SU-DHL-6 (cell line): ENCODE measurements at regions not wholly inside any gene's neighbourhood (a gene's known extent, or its start where the extent isn't known, plus 50 kb on each side); places are given as distances from the start of the nearest gene placed in this dataset.
"Not testable (repeated sequence)": the region's sequence is repeated elsewhere in the genome, so short reads cannot be mapped to it uniquely, and the experiment has no call there.

Source experiments
- H2AFZ ChIP-seq: fragments of 200-600 bp; sonication (generic); 2 replicates; pipeline ENCODE4 v1.6.1; 2014; ENCODE audit warnings: low read depth, mild to moderate bottlenecking, moderate library complexity, mixed read lengths, antibody characterized with exemption, low read length; ENCODE audit not compliant: severe bottlenecking
- H3F3A ChIP-seq: fragments of 200-600 bp; shearing (Covaris generic); 2 replicates; pipeline ENCODE4 v1.6.0; 2016; ENCODE audit warnings: antibody characterized with exemption, mild to moderate bottlenecking; ENCODE audit not compliant: insufficient read depth
- H3K27ac ChIP-seq: fragments of 200-600 bp; sonication (generic); 2 replicates; pipeline ENCODE4 v1.5.1; 2016; ENCODE audit warnings: low read depth, mild to moderate bottlenecking, low read length, moderate library complexity, mixed read lengths
- H3K27me3 ChIP-seq: fragments of 200-600 bp; sonication (generic), shearing (Covaris generic); 2 replicates; pipeline ENCODE4 v1.6.0; 2014; ENCODE audit warnings: mild to moderate bottlenecking, low read length
- H3K36me3 ChIP-seq: fragments of 200-600 bp; sonication (generic); 2 replicates; pipeline ENCODE4 v1.6.1; 2014; ENCODE audit warnings: mild to moderate bottlenecking, low read length, mixed read lengths
- H3K4me2 ChIP-seq: fragments of 300-600, 200-600 bp; shearing (Covaris generic), sonication (generic); 2 replicates; pipeline ENCODE4 v1.6.0; 2014; ENCODE audit warnings: low read length, low read depth, mild to moderate bottlenecking; ENCODE audit not compliant: poor library complexity, severe bottlenecking
- H3K4me3 ChIP-seq: fragments of 200-600 bp; sonication (generic); 2 replicates; pipeline ENCODE4 v1.5.1; 2014; ENCODE audit warnings: antibody characterized with exemption, low read length, mild to moderate bottlenecking, mixed read lengths; ENCODE audit not compliant: insufficient read depth, poor library complexity, severe bottlenecking
- H3K79me2 ChIP-seq: fragments of 200-600 bp; sonication (generic); 2 replicates; pipeline ENCODE4 v1.6.1; 2014; ENCODE audit warnings: mild to moderate bottlenecking, low read length, moderate library complexity; ENCODE audit not compliant: insufficient read depth
- H3K9ac ChIP-seq: fragments of 200-600 bp; sonication (generic); 2 replicates; pipeline ENCODE4 v1.7.0; 2014; ENCODE audit warnings: mild to moderate bottlenecking, low read length
- H3K9me2 ChIP-seq: fragments of 200-600 bp; sonication (generic); replicated peaks from 2 replicates; pipeline ENCODE4 v1.6.1; 2014; ENCODE audit warnings: low read length; ENCODE audit not compliant: insufficient read depth
- H3K9me3 ChIP-seq: fragments of 200-600 bp; sonication (generic); 2 replicates; pipeline ENCODE4 v1.6.1; 2014; ENCODE audit warnings: low read length, mixed read lengths; ENCODE audit not compliant: insufficient read depth
- H4K20me1 ChIP-seq: fragments of 200-600 bp; sonication (generic); 2 replicates; pipeline ENCODE4 v1.6.1; 2014; ENCODE audit warnings: low read depth, mild to moderate bottlenecking, antibody characterized with exemption, low read length, moderate library complexity, mixed read lengths
- CTCF ChIP-seq: fragments of 200-600 bp; sonication (generic); IDR thresholded peaks from one replicate; pipeline ENCODE4 v1.5.1; 2017; ENCODE audit warnings: antibody characterized with exemption, mild to moderate bottlenecking, low read length, moderate library complexity; ENCODE audit not compliant: insufficient read depth, poor library complexity, severe bottlenecking
- EZH2phosphoT487 ChIP-seq: fragments of 200-600 bp; sonication (generic), shearing (Covaris generic); conservative IDR thresholded peaks from 2 replicates; pipeline ENCODE4 v1.6.1; 2018; ENCODE audit warnings: mild to moderate bottlenecking, antibody characterized with exemption, low read length, moderate library complexity, mixed read lengths

DNA sequence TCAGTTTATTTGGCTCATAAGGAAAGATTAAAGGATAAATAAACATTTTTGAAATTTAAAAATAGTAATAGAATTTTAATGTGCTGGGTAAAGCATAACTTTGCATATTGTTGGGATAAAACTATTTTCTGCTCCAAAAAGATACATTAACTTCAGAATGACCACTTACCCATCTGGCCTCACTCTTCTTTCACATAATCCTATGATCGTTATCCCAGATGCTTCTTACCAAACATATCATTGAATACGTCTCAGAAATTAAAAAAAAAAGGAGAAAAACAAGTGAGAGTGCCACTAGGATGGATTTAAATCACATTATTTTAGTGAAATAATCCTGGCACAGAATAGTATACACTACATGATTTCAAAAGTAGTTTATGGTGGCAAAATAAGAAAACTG, 677.5 kb upstream of the ZWINT start:
- Histone ChIP-seq H3K36me3 (no peaks in the 10 kb centered on the region), H3K27me3 (no peaks in the 10 kb centered on the region), H3K9me2 (no peaks in the 10 kb centered on the region), H3K9me3 (no peaks in the 10 kb centered on the region), H3K27ac (no peak overlapping the region), H3K79me2 (no peaks in the 10 kb centered on the region), H3F3A (no peaks in the 10 kb centered on the region), H4K20me1 (no peaks in the 10 kb centered on the region), H3K4me2 (no peak overlapping the region), H3K9ac (no peak overlapping the region), H2AFZ (no peak overlapping the region), H3K4me3 (no peak overlapping the region)
- no peak for TF ChIP-seq CTCF

- Histone ChIP-seq H3K9ac (no peak overlapping the region), H3K27me3 (no peaks in the 10 kb centered on the region), H3F3A (no peaks in the 10 kb centered on the region), H3K9me2 (no peaks in the 10 kb centered on the region), H2AFZ (no peak overlapping the region), H3K9me3 (no peaks in the 10 kb centered on the region), H4K20me1 (no peaks in the 10 kb centered on the region), H3K4me3 (no peak overlapping the region), H3K4me2 (no peak overlapping the region), H3K79me2 (no peaks in the 10 kb centered on the region), H3K36me3 (no peaks in the 10 kb centered on the region), H3K27ac (no peak overlapping the region)
- TF ChIP-seq EZH2phosphoT487, result no peak
- TF ChIP-seq CTCF, result no peak
Measured at GRCh38 chr10:57035310-57035709, 674.3 kb upstream of the ZWINT start.

- H4K20me1 ChIP-seq, H3F3A ChIP-seq, H2AFZ ChIP-seq, H3K9me2 ChIP-seq, H3K27ac ChIP-seq, H3K79me2 ChIP-seq, H3K4me2 ChIP-seq, H3K9me3 ChIP-seq, H3K27me3 ChIP-seq, H3K9ac ChIP-seq, H3K36me3 ChIP-seq, H3K4me3 ChIP-seq: not testable (repeated sequence)
Measured at GRCh38 chr10:57032301-57032700, 671.2 kb upstream of the ZWINT start.

DNA sequence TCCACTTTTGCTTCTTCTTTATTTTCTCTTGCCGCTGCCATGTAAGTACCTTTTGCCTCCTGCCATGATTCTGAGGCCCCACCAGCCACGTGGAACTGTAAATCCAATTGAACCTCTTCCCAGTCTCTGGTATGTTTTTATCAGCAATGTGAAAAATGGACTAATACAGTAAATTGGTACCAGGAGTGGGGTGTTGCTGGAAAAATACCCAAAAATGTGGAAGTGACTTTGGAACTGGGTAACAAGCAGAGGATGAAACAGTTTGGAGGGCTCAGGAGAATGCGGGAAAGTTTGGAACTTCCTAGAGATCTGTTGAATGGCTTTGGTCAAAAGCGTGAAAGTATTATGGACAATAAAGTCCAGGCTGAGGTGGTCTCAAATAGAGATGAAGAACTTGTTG, 670.3 kb upstream of the ZWINT start:
- Histone ChIP-seq H3K4me3 (no peak overlapping the region), H3K9ac (no peak overlapping the region), H2AFZ (no peak overlapping the region), H3K9me2 (no peaks in the 10 kb centered on the region), H3K27me3 (no peaks in the 10 kb centered on the region), H3K79me2 (no peaks in the 10 kb centered on the region), H3K4me2 (no peak overlapping the region), H3K36me3 (no peaks in the 10 kb centered on the region), H3K9me3 (no peaks in the 10 kb centered on the region), H3F3A (no peaks in the 10 kb centered on the region), H3K27ac (no peak overlapping the region), H4K20me1 (no peaks in the 10 kb centered on the region)
- TF ChIP-seq EZH2phosphoT487, result no peak
- no peak for TF ChIP-seq CTCF
